K562 (cell line): ENCODE measurements at regions not wholly inside any gene's neighbourhood (a gene's known extent, or its start where the extent isn't known, plus 50 kb on each side); places are given as distances from the start of the nearest gene placed in this dataset.

Experiments
- ATAC-seq: fragments of 200-7000 bp; cut with Tn5 transposase; 3 replicates; pipeline ENCODE4 v1.9.1; 2020; ENCODE audit warnings: moderate library complexity
- BruUV-seq: library from RNA; stranded (reverse); fragments of 400-500 nt; replicated peaks from 2 replicates; lab custom pipeline; 2021; lab: Mats Ljungman, UMichigan
- CTCF ChIA-PET: fragments of 300-600 bp; formaldehyde crosslinking; extraction: SDS; loops from one replicate; lab custom pipeline; 2021; ENCODE audit warnings: low intra/inter-chr PET ratio; lab: Yijun Ruan, JAX
- POLR2A ChIA-PET: fragments of 300-600, 350-650 bp; sonication (Branson Sonifier 250); formaldehyde crosslinking; extraction: SDS; loops from one replicate; lab custom pipeline; 2021; ENCODE audit warnings: antibody characterized with exemption, inconsistent platforms; lab: Yijun Ruan, JAX
- DNase-seq, 4 experiments: peaks; one replicate each; pipeline versions ENCODE4 v3.0.0 to v3.0.0-alpha.2; 2011 to 2018; ENCODE audit warnings: low spot score in 3 of 4, mixed read lengths in 3 of 4; ENCODE audit errors: extremely low read depth in 1 of 4
- FAIRE-seq: peaks from 2 replicates; lab custom pipeline; 2011; peaks lifted over from hg19 to GRCh38; lab: Jason Lieb, UNC
- H2AFZ ChIP-seq: 2 replicates; pipeline ENCODE4 v1.6.0; 2011; ENCODE audit warnings: low read depth, low read length, control low read depth, inconsistent platforms
- H3K27ac ChIP-seq: fragments of 200-600 bp; 3 replicates; pipeline ENCODE4 v1.8.0; 2011; ENCODE audit warnings: low read depth, mild to moderate bottlenecking, control low read depth, inconsistent platforms, low read length, moderate library complexity, mixed read lengths; ENCODE audit errors: extremely low read depth
- H3K27me3 ChIP-seq, 2 experiments: fragments of 300-600 bp in 1 of 2; 2 replicates in 1 of 2; 3 replicates in 1 of 2; pipeline versions ENCODE4 v1.6.0 to v1.8.0; 2011; ENCODE audit warnings: inconsistent platforms in 2 of 2, low read length in 2 of 2, mild to moderate bottlenecking in 1 of 2, mixed read lengths in 1 of 2, moderate library complexity in 1 of 2; ENCODE audit not compliant: control insufficient read depth in 2 of 2, insufficient read depth in 2 of 2
- H3K36me3 ChIP-seq: fragments of 300-600 bp; 3 replicates; pipeline ENCODE4 v1.8.0; 2011; ENCODE audit warnings: mild to moderate bottlenecking, low read length, inconsistent platforms; ENCODE audit not compliant: control insufficient read depth, insufficient read depth
- H3K4me1 ChIP-seq, 2 experiments: fragments of 200-600 bp in 1 of 2; replicated peaks in 1 of 2; 2 replicates in 1 of 2; 3 replicates in 1 of 2; pipeline versions ENCODE4 v1.5.1 to v1.8.0; 2011; ENCODE audit warnings: inconsistent platforms in 2 of 2, low read length in 2 of 2, mild to moderate bottlenecking in 1 of 2, mixed read lengths in 1 of 2, moderate library complexity in 1 of 2; ENCODE audit not compliant: control insufficient read depth in 2 of 2, insufficient read depth in 2 of 2
- H3K4me2 ChIP-seq: 2 replicates; pipeline ENCODE4 v1.6.1; 2011; ENCODE audit warnings: low read length, control low read depth, inconsistent platforms, mixed read lengths; ENCODE audit not compliant: insufficient read depth
- H3K4me3 ChIP-seq: fragments of 200-600 bp; sonication (generic), shearing (Covaris generic); 2 replicates; pipeline ENCODE4 v1.5.1; 2016; ENCODE audit warnings: control low read depth, inconsistent platforms
- H3K79me2 ChIP-seq: fragments of 200-600 bp; 3 replicates; pipeline ENCODE4 v1.8.0; 2011; ENCODE audit warnings: low read length, inconsistent platforms; ENCODE audit not compliant: control insufficient read depth, insufficient read depth
- H3K9ac ChIP-seq, 2 experiments: 2 replicates each; pipeline versions ENCODE4 v1.6.0 to v1.6.1; 2011; ENCODE audit warnings: low read depth in 2 of 2, low read length in 2 of 2, control low read depth in 1 of 2, inconsistent platforms in 1 of 2, mild to moderate bottlenecking in 1 of 2, mixed read lengths in 1 of 2; ENCODE audit not compliant: insufficient read depth in 1 of 2
- H3K9me1 ChIP-seq: one replicate; pipeline ENCODE4 v1.6.0; 2011; ENCODE audit warnings: inconsistent platforms, mild to moderate bottlenecking, low read length, moderate library complexity; ENCODE audit not compliant: control insufficient read depth, insufficient read depth
- H3K9me3 ChIP-seq: replicated peaks from 2 replicates; pipeline ENCODE4 v1.5.1; 2011; ENCODE audit warnings: low read depth, low read length, inconsistent platforms; ENCODE audit not compliant: control insufficient read depth, insufficient read depth
- H4K20me1 ChIP-seq: replicated peaks from 2 replicates; pipeline ENCODE4 v1.6.1; 2011; ENCODE audit warnings: low read length, inconsistent platforms, mixed read lengths; ENCODE audit not compliant: control insufficient read depth, insufficient read depth
- GABPB1 ChIP-seq: sonication (generic); formaldehyde crosslinking; IDR thresholded peaks from 2 replicates; pipeline ENCODE4 v1.8.0; 2022; ENCODE audit warnings: mild to moderate bottlenecking, missing genetic modification reagents
- GATA2 ChIP-seq: sonication (generic); formaldehyde crosslinking; IDR thresholded peaks from 2 replicates; pipeline ENCODE4 v1.4.0; 2020; ENCODE audit warnings: mild to moderate bottlenecking, missing genetic modification reagents
- HMGN3 ChIP-seq: IDR thresholded peaks from 2 replicates; pipeline ENCODE4 v1.6.1; 2011; ENCODE audit warnings: borderline replicate concordance, low read depth, mild to moderate bottlenecking, mixed read lengths, low read length; ENCODE audit not compliant: insufficient read length; ENCODE audit errors: extremely low read depth
- KDM2B ChIP-seq: fragments of 250-450 bp; sonication (Bioruptor Pico); IDR thresholded peaks from 2 replicates; pipeline ENCODE4 v1.8.0; 2021; ENCODE audit warnings: mild to moderate bottlenecking, moderate library complexity
- KLF16 ChIP-seq: IDR thresholded peaks from 2 replicates; pipeline ENCODE4 v1.6.1; 2016; ENCODE audit warnings: antibody characterized with exemption
- MECOM ChIP-seq: fragments of 250-450 bp; sonication (Bioruptor Pico); IDR thresholded peaks from 2 replicates; pipeline ENCODE4 v1.8.0; 2022; ENCODE audit warnings: inconsistent platforms
- MEF2D ChIP-seq: conservative IDR thresholded peaks from 2 replicates; pipeline ENCODE4 v1.6.1; 2016; ENCODE audit warnings: low read depth, missing genetic modification characterization, missing compliant biosample characterization
- PRMT5 ChIP-seq: sonication (generic); formaldehyde crosslinking; IDR thresholded peaks from 2 replicates; pipeline ENCODE4 v1.5.0; 2020; ENCODE audit warnings: missing genetic modification reagents
- PYGO2 ChIP-seq: fragments of 450-650 bp; IDR thresholded peaks from 2 replicates; pipeline ENCODE4 v1.6.1; 2016; ENCODE audit warnings: mild to moderate bottlenecking, missing genetic modification characterization, moderate library complexity, missing compliant biosample characterization
- SMARCC2 ChIP-seq: fragments of 450-650 bp; IDR thresholded peaks from 2 replicates; pipeline ENCODE4 v1.6.1; 2017; ENCODE audit warnings: antibody characterized with exemption, moderate library complexity, mild to moderate bottlenecking, low read depth
- SNIP1 ChIP-seq: fragments of 450-650 bp; IDR thresholded peaks from 2 replicates; pipeline ENCODE4 v1.7.1; 2017; ENCODE audit warnings: low read depth, mild to moderate bottlenecking
- YY1 ChIP-seq, 3 experiments: IDR thresholded peaks; 2 replicates each; pipeline ENCODE4 v1.6.1; 2011; ENCODE audit warnings: low read length in 2 of 3, mild to moderate bottlenecking in 2 of 3, moderate library complexity in 2 of 3, borderline replicate concordance in 1 of 3, control low read depth in 1 of 3, low read depth in 1 of 3; ENCODE audit not compliant: insufficient read depth in 3 of 3, insufficient replicate concordance in 2 of 3, control insufficient read depth in 1 of 3, insufficient read length in 1 of 3; ENCODE audit errors: extremely low read depth in 1 of 3
- ZBTB17 ChIP-seq: fragments of 450-650 bp; formaldehyde crosslinking; IDR thresholded peaks from 2 replicates; pipeline ENCODE4 v1.4.0; 2020; ENCODE audit warnings: mild to moderate bottlenecking
- ZBTB49 ChIP-seq: sonication (generic); formaldehyde crosslinking; IDR thresholded peaks from 2 replicates; pipeline ENCODE4 v1.8.0; 2022; ENCODE audit warnings: missing genetic modification reagents, mild to moderate bottlenecking, borderline replicate concordance
- ZBTB5 ChIP-seq: fragments of 450-650 bp; IDR thresholded peaks from 2 replicates; pipeline ENCODE4 v1.6.1; 2017; ENCODE audit warnings: antibody characterized with exemption
- ZNF133 ChIP-seq: fragments of 250-450 bp; sonication (Bioruptor Pico); IDR thresholded peaks from 2 replicates; pipeline ENCODE4 v1.4.0; 2020; ENCODE audit warnings: mild to moderate bottlenecking
- ZNF184 ChIP-seq: sonication (generic); formaldehyde crosslinking; IDR thresholded peaks from 2 replicates; pipeline ENCODE4 v1.5.0; 2020; ENCODE audit warnings: missing genetic modification reagents
- ZNF212 ChIP-seq: fragments of 450-650 bp; formaldehyde crosslinking; IDR thresholded peaks from 2 replicates; pipeline ENCODE4 v1.4.0; 2020; ENCODE audit warnings: mild to moderate bottlenecking
- WGBS: fragments of 100-300 bp; shearing (Covaris generic); methylation state at CpG from one replicate; pipeline ENCODE4 v1.1.6; 2016; ENCODE audit warnings: low coverage, mixed read lengths; ENCODE audit not compliant: insufficient coverage; ENCODE audit errors: missing lambda C conversion rate; 5-methylcytosine and 5-hydroxymethylcytosine counted together
- in situ Hi-C: fragments of 300-500 bp; cut with MboI; formaldehyde crosslinking; loops from 4 replicates; pipeline ENCODE4 v1.15.0; 2018; ENCODE audit warnings: inconsistent platforms, mixed read lengths
- intact Hi-C: fragments of 100-400 bp; cut with micrococcal nuclease; formaldehyde crosslinking; loops from 2 replicates; pipeline ENCODE4 v1.14.2; 2022

- H3K4me1 ChIP-seq: peaks cover 36 to 43% of the 10 kb centered on the region in 2 experiments
- H3K4me2 ChIP-seq: peak overlapping the region; percentile 15; the same call in 1 of the 2 replicates
- DNase-seq: peak in 2 of 4 experiments; percentile 29 to 37
- H3K27ac ChIP-seq: 0 out of 3 replicates have a peak overlapping the region, but pooled peaks have one; percentile 4
- intact Hi-C loops (no loop called here), in situ Hi-C loops (no loop called here)
- ChIA-PET CTCF (no interaction called here), POLR2A (interaction anchor here (0.6 to 1.7 kb wide), 5 partner anchors 8 to 234 kb away, joined by 3 to 10 read pairs (median 4); no protein-coding TSS in a partner anchor)
- H3K27me3 ChIP-seq: no peaks in the 10 kb centered on the region
- no peaks in the 10 kb centered on the region for H3K79me2 ChIP-seq
- H3K9me3 ChIP-seq: no peaks in the 10 kb centered on the region
- H3K9me1 ChIP-seq: peaks cover under 1% of the 10 kb centered on the region
- FAIRE-seq: no peak
- no TSS peak for BruUV-seq
- no peak overlapping the region; a peak in 1 of 4 replicates for H3K9ac ChIP-seq
- H3K4me3 ChIP-seq: no peak overlapping the region
- H3K36me3 ChIP-seq: no peaks in the 10 kb centered on the region
- no peaks in the 10 kb centered on the region for H4K20me1 ChIP-seq
- 11% methylated on average over 2 of the region's 2 CpGs for WGBS
- ATAC-seq: no peak; the same call in 2 of the 3 replicates
- peak overlapping the region; percentile 72 for H2AFZ ChIP-seq
- TF ChIP-seq ZBTB17 (CRISPR knock-in tag) (no peak), HMGN3 (no peak), PYGO2 (tag) (no peak), MECOM (CRISPR knock-in tag) (no peak), ZBTB49 (CRISPR knock-in tag) (no peak), YY1 (IDR thresholded peaks at IDR 0.05; ENCODE audit: borderline replicate concordance in 1 of 3, control insufficient read depth in 1 of 3, extremely low read depth in 1 of 3, insufficient read depth in 3 of 3, insufficient read length in 1 of 3, insufficient replicate concordance in 2 of 3, low read depth in 1 of 3, low read length in 2 of 3) (no peak), PRMT5 (CRISPR knock-in tag) (no peak), GABPB1 (CRISPR knock-in tag) (no peak), MEF2D (tag) (no peak), SMARCC2 (no peak), ZBTB5 (no peak), ZNF212 (CRISPR knock-in tag) (no peak), SNIP1 (no peak), GATA2 (CRISPR knock-in tag) (no peak), KDM2B (CRISPR knock-in tag) (no peak), KLF16 (no peak), ZNF184 (CRISPR knock-in tag) (no peak), ZNF133 (no peak)
These were observed 134.0 kb downstream of the LRIG2 start for GRCh38 chr1:113207019-113207418.
